SK-N-SH treated with all-trans-retinoic acid at 6 μM for 48 hours (cell line): ENCODE measurements at regions not wholly inside any gene's neighbourhood (a gene's known extent, or its start where the extent isn't known, plus 50 kb on each side); places are given as distances from the start of the nearest gene placed in this dataset.

Experiments
- ATAC-seq: fragments of 200-7000 bp; cut with Tn5 transposase; 3 replicates; pipeline ENCODE4 v1.9.1; 2020; ENCODE audit warnings: mild to moderate bottlenecking, moderate library complexity
- ARNTL ChIP-seq: fragments of 450-650 bp; formaldehyde crosslinking; IDR thresholded peaks from 2 replicates; pipeline ENCODE4 v1.5.0; 2020; ENCODE audit warnings: low read depth, mild to moderate bottlenecking, moderate library complexity, borderline replicate concordance
- BACH2 ChIP-seq: fragments of 250-450 bp; sonication (Bioruptor Pico); IDR thresholded peaks from 2 replicates; pipeline ENCODE4 v1.9.0; 2021; ENCODE audit warnings: mild to moderate bottlenecking, borderline replicate concordance
- CREB5 ChIP-seq: fragments of 250-450 bp; sonication (Bioruptor Pico); IDR thresholded peaks from 2 replicates; pipeline ENCODE4 v1.5.1; 2020; ENCODE audit warnings: low read depth, mild to moderate bottlenecking, moderate library complexity
- CSDC2 ChIP-seq: fragments of 250-450 bp; sonication (Bioruptor Pico); IDR thresholded peaks from 2 replicates; pipeline ENCODE4 v1.5.0; 2020; ENCODE audit warnings: mild to moderate bottlenecking, moderate library complexity
- CSRNP3 ChIP-seq: fragments of 250-450 bp; sonication (Bioruptor Pico); IDR thresholded peaks from 2 replicates; pipeline ENCODE4 v1.5.1; 2021; ENCODE audit warnings: mild to moderate bottlenecking, moderate library complexity
- ESRRG ChIP-seq: fragments of 250-450 bp; sonication (Bioruptor Pico); IDR thresholded peaks from 2 replicates; pipeline ENCODE4 v1.6.1; 2021; ENCODE audit warnings: mild to moderate bottlenecking
- GLIS3 ChIP-seq: fragments of 250-450 bp; sonication (Bioruptor Pico); IDR thresholded peaks from 2 replicates; pipeline ENCODE4 v1.5.0; 2020; ENCODE audit warnings: mild to moderate bottlenecking, moderate library complexity
- ISL1 ChIP-seq: fragments of 250-450 bp; sonication (Bioruptor Pico); IDR thresholded peaks from 2 replicates; pipeline ENCODE4 v2.1.2; 2022; ENCODE audit warnings: mild to moderate bottlenecking, moderate library complexity
- OSR1 ChIP-seq: fragments of 250-450 bp; sonication (Bioruptor Pico); IDR thresholded peaks from 2 replicates; pipeline ENCODE4 v1.8.0; 2022; ENCODE audit warnings: moderate library complexity, mild to moderate bottlenecking, inconsistent platforms
- PATZ1 ChIP-seq: fragments of 250-450 bp; sonication (Bioruptor Pico); IDR thresholded peaks from 2 replicates; pipeline ENCODE4 v1.8.0; 2020; ENCODE audit warnings: mild to moderate bottlenecking, moderate library complexity, borderline replicate concordance
- POU6F1 ChIP-seq: fragments of 250-450 bp; sonication (Bioruptor Pico); IDR thresholded peaks from 2 replicates; pipeline ENCODE4 v1.8.0; 2021; ENCODE audit warnings: low read depth, mild to moderate bottlenecking, moderate library complexity, borderline replicate concordance
- PPARA ChIP-seq: fragments of 250-450 bp; sonication (Bioruptor Pico); IDR thresholded peaks from 2 replicates; pipeline ENCODE4 v1.5.0; 2020; ENCODE audit warnings: mild to moderate bottlenecking, borderline replicate concordance
- RARB ChIP-seq: fragments of 250-450 bp; sonication (Bioruptor Pico); IDR thresholded peaks from 2 replicates; pipeline ENCODE4 v1.8.0; 2021; ENCODE audit warnings: mild to moderate bottlenecking, moderate library complexity
- SNAI2 ChIP-seq: fragments of 250-450 bp; sonication (Bioruptor Pico); IDR thresholded peaks from 2 replicates; pipeline ENCODE4 v1.5.0; 2020; ENCODE audit warnings: mild to moderate bottlenecking, moderate library complexity
- TCF4 ChIP-seq: fragments of 250-450 bp; sonication (Bioruptor Pico); IDR thresholded peaks from 2 replicates; pipeline ENCODE4 v1.8.0; 2021; ENCODE audit warnings: mild to moderate bottlenecking, moderate library complexity, borderline replicate concordance
- TOX ChIP-seq: fragments of 250-450 bp; sonication (Bioruptor Pico); IDR thresholded peaks from 2 replicates; pipeline ENCODE4 v1.8.0; 2021; ENCODE audit warnings: mild to moderate bottlenecking, moderate library complexity, borderline replicate concordance
- TSHZ2 ChIP-seq: fragments of 250-450 bp; sonication (Bioruptor Pico); IDR thresholded peaks from 2 replicates; pipeline ENCODE4 v1.5.0; 2020; ENCODE audit warnings: mild to moderate bottlenecking, moderate library complexity
- ZFP3 ChIP-seq: fragments of 250-450 bp; sonication (Bioruptor Pico); IDR thresholded peaks from 2 replicates; pipeline ENCODE4 v1.5.0; 2020; ENCODE audit warnings: mild to moderate bottlenecking, moderate library complexity
- ZFP30 ChIP-seq: fragments of 450-650 bp; formaldehyde crosslinking; IDR thresholded peaks from 2 replicates; pipeline ENCODE4 v1.5.0; 2022; ENCODE audit warnings: mild to moderate bottlenecking, moderate library complexity
- ZNF70 ChIP-seq: fragments of 450-650 bp; formaldehyde crosslinking; IDR thresholded peaks from 2 replicates; pipeline ENCODE4 v1.5.0; 2020; ENCODE audit warnings: mild to moderate bottlenecking, moderate library complexity
- ZNF8 ChIP-seq: fragments of 450-650 bp; formaldehyde crosslinking; IDR thresholded peaks from 2 replicates; pipeline ENCODE4 v1.5.0; 2020; ENCODE audit warnings: mild to moderate bottlenecking, moderate library complexity

- ATAC-seq, result no peak
- TF ChIP-seq ESRRG (CRISPR knock-in tag) (no peak), ZNF70 (no peak), TCF4 (CRISPR knock-in tag) (no peak), TOX (CRISPR knock-in tag) (no peak), OSR1 (CRISPR knock-in tag) (no peak), TSHZ2 (CRISPR knock-in tag) (no peak), CSRNP3 (CRISPR knock-in tag) (no peak), PATZ1 (no peak), PPARA (CRISPR knock-in tag) (no peak), CREB5 (CRISPR knock-in tag) (no peak), ARNTL (no peak), BACH2 (CRISPR knock-in tag) (no peak), CSDC2 (no peak), ZNF8 (CRISPR knock-in tag) (no peak)
Observed at GRCh38 chr18:10299643-10300042, 154.8 kb upstream of the APCDD1 start.

- ATAC-seq, result no peak
Observed at GRCh38 chr18:10300739-10301138, 153.7 kb upstream of the APCDD1 start.

More at GRCh38 chr18:10300739-10301138, 153.7 kb upstream of the APCDD1 start:
- no peak for TF ChIP-seq SNAI2 (CRISPR knock-in tag)
- no peak for TF ChIP-seq CSRNP3 (CRISPR knock-in tag)
- TF ChIP-seq GLIS3 (CRISPR knock-in tag), result no peak
- no peak for TF ChIP-seq ZFP3 (CRISPR knock-in tag)
- TF ChIP-seq TCF4 (CRISPR knock-in tag), result no peak
- no peak for TF ChIP-seq ESRRG (CRISPR knock-in tag)
- TF ChIP-seq RARB (CRISPR knock-in tag), result no peak
- no peak for TF ChIP-seq ARNTL
- no peak for TF ChIP-seq ZNF8 (CRISPR knock-in tag)
- no peak for TF ChIP-seq POU6F1 (CRISPR knock-in tag)
- no peak for TF ChIP-seq ZFP30
- no peak for TF ChIP-seq TSHZ2 (CRISPR knock-in tag)
- TF ChIP-seq PPARA (CRISPR knock-in tag), result no peak
- TF ChIP-seq OSR1 (CRISPR knock-in tag), result no peak
- TF ChIP-seq PATZ1, result no peak
- no peak for TF ChIP-seq ISL1 (CRISPR knock-in tag)
- no peak for TF ChIP-seq ZNF70
